HG03066 (cell line): ENCODE measurements at regions not wholly inside any gene's neighbourhood (a gene's known extent, or its start where the extent isn't known, plus 50 kb on each side); places are given as distances from the start of the nearest gene placed in this dataset.

ENCODE experiments used
- ATAC-seq: cut with Tn5 transposase; IDR thresholded peaks from one replicate; pipeline ENCODE4 v1.9.1; 2021; ENCODE audit warnings: low read depth; ENCODE audit not compliant: unreplicated experiment

DNA sequence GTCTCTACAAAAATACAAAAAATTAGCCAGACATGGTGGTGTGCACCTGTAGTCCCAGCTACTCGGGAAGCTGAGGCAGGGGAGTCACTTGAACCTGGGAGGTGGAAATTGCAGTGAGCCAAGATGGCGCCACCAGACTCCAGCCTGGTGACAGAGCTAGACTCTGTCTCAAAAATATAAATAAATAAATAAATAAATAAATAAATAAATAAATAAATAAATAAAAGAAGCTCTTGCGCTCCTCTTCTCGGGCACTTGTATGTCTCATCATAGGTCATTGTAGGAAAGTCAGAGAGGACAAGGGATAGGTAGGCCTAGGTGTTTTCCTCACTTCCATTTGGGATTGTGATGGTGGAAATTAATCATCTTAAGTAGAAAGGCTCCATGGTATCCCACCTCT lies 252.8 kb downstream of the PIK3R1 start:
- ATAC-seq, result no peak

DNA sequence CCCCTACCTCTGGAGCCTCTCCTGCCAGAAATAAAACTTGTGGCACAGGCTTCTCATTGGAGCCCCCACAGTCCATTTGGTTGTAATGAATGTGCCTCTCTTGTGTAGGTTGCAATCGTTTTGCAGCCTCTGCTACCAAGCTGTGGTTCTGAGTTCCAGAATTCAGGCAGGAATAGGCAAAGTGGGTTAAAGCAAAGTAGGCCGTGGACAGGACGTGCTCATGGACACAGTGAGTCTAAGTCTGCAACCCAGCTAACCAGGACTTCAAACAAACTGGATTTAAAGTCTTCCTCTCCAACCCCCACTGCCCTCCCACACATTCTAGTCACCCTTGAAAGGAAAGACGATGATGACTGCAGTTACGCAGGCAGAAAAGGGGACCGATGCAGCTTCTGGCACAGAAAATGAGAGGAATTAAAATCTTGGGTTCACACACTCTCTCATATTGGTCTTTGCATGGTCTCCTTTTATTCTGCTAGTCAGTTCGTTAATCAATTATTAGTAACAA lies 260.0 kb downstream of the PIK3R1 start:
- no peak for ATAC-seq

DNA sequence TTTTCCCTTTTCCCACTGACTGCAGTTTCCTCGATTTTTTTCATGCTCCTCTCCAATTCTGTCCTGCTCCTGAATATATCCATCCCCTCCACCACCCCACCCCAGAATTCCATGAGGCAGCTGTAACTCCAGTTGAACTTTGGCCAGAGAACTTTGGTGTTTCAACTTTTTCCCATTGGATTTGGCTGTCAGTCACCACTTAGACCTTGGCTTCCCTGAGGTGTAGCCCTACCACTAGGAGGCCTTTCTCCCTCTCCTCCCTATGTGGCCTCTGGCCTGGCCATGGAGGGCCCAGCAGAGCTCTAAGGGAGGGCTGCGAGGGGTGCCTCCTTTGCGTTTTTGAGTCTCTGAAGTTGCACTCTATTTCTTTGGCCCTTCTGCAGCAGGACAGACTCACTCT lies 261.3 kb downstream of the PIK3R1 start:
- no peak for ATAC-seq

DNA sequence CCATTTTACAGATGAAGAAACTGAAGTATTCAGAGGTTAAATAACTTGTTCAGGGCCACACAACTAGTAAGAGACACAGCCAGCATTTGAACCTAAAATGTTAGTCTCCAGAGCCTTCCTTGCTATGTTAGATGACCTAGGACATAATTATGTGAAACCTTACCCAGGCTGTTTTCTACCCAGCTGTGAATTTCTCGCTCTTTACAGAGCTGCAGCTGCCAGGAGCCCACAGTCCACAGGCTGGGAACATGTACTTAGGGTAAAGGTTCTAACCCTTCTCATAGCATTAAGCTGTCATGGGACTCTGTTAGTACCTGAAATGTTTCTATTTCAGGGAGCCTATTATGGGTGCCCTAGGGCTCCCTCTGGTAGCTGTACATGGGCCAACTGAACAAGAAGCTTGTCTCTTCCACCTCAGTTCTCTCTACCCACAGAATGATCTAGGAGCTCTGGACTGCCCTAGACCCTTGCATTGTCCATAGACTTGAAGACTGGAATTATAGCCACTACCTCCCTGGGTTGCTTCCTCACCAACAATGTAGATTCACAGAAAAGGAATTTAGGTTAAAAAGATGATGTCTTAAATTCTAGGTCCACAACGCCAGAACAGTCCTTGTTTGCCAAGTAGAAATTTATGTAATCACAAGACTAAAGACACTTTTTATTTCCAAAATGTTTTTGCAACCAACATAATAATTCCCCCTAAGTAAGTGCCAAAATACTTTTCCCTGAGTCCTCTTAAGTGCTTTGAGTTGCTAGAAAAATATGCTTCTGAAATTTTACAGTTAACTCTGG lies 262.9 kb downstream of the PIK3R1 start:
- ATAC-seq, result no peak

DNA sequence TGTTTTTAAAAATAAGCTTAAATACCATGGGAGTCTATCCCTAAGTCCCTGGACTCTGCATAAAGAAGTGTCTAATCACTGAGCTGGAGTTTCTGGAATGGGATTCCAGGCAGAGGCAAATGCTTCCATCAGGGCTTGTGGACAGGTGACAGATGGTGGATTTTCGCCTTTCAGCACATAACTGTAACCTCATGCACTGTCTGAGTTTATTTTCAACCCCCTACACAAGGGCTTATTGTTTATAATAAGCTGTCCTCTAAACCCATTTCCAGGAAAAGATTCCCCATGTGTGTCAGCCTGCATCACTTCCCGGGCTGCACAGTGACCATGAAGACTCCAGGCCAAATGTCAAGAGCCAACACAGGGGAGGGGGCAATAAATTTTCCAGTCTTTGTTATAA lies 264.0 kb downstream of the PIK3R1 start:
- no peak for ATAC-seq

DNA sequence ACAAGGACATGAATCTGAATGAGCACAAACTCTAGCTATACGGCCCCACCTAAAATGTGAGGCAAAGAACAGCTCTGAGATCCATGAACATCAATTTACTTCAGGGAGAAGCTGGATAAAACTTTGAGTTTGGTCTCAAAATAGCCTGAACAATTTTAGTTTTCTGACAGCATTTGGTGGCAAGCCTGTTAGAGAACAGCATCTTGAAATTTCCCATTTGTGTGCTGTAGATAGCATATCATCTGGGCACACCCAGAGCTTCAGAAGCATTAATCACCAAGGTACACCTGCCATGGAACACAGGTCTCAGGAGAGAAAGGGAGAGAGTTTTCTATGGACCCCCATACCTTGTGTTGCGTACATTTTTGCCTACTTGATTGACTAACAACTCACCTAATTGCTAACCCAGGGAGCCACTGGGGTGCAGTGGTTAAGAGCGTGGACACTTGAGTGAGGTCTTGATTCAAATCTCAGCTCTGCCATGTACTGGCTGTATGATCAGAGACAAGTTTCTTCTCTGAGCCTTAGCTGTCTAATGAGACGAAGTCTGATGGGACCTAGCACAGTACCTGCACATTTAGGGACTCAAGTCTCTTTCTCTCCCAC lies 264.9 kb downstream of the PIK3R1 start:
- no peak for ATAC-seq

DNA sequence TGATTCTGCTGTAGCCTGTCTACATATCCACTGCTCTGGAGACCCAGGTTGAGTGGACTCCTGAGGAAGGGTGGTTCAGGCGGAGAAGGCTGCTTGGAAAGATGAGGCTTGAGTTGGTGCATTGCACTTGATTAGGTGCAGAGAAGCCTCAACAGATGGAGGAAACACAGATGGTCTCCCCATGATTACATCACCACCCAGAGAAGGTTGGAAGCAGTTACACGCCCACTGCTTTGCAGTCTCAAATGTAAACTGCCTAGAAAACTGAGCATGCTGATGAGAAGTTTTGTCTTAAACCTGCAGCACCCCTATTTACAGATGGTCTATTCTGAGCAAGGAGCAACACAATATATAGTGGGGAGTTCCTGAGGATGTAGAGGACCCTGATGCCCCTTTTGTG lies 266.6 kb downstream of the PIK3R1 start:
- no peak for ATAC-seq

DNA sequence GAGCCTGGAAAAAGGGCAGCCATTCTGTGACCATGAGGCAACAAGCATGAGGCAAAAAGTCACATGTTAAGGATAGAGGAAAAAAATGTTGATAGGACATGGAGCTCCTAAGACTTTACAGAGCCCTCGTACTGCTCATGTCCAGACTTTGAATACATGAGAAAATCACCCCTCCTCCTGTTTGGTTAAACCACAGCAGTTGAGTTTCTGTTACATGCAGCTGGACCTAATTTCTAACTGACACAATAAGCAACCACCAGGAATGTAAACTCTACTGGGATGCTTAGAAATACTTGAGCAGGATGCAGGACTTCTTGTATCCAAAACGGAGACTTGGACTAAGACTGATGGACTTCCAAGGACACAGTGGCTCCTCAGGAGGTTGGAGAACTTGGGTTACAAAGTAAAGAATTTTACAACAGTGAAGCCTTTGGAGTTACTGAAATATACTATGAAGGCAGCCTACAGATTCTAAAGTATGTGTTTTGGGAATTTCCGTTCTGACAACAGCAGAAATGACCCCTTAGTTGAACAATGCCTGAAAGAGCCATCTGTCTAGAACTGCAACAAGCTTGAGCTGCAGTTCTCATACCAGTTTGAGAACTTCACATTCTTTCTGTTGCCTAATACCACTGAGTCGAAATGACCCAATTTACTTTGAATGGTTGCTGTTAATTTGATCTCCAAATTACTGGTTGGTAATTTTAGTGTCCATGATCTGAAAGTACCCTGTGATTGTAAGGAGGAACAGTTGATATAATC lies 268.9 kb downstream of the PIK3R1 start:
- no peak for ATAC-seq

DNA sequence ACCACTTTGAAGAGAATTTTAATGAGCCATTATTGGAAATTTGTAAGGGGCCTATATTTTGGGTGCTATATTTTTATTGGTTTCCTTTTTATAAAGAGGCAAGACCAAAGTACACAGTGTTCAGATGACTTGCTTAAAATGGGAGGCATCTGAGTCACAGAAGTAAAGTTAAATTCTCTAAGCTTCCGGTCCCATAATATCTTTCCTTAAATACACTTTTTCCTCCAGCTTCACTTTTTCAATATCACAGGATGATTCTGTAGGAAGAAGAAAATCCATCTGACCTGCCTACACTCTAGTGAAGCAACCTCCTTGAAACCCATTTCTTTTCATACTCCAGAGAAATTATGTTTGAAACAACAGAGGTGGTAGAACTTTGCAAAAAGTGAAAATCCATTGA lies 274.0 kb downstream of the PIK3R1 start:
- ATAC-seq, result no peak

DNA sequence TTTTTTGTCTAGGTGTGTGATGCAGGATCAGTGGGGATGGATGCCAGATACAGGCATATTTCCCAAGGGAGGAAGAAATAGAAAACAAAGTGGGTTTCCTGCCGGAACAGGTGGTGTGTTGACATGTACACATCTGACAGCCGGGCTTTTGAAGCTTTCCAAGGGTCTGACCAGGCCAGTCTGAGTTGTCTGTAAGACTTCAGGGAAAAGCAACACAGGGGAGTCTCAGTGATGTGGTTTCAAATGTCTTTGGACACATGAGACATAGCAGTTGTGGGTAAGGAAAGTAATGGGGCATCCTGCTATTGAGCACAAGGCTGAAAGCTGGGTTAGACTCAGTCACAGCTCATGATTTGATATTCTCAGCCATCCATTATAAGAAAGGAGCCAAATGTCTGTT lies 274.9 kb downstream of the PIK3R1 start:
- no peak for ATAC-seq

DNA sequence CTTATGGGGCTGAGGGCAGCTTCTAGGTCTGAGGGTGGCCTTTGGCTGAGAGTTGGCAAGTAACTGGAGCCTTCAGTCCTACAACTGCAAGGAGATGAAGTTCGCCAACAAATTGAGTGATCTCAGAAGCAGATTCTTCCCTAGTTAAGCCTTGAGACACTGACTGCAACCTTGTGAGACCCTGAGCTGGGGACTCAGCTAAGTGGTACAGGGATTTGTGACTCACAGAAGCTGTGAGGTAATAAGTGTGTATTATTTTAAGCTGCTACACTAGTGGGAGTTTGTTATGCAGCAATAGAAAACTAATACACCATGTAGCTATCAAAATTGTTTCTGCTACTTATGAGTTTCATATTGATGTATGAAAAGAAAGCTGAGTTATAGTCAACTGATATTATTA lies 279.2 kb downstream of the PIK3R1 start:
- ATAC-seq, result no peak

DNA sequence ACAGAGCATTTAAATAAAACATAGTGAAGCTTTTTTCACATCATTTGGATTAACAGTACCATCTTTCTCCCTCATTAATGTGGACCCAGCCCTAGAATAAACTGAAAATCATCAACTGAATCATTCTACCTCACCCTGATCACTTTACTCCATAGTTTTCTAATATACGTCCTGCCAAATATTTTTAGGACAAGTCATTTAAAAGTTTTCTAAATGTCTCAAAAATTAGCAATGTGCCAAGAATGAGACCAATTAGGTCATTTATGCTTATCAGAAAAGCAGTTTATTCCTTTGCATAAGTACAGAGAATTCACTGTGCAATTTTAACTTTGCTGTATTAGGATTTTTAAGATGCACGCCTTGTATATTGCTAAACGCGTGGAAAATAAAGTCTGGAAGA lies 284.4 kb downstream of the PIK3R1 start:
- ATAC-seq, result no peak

DNA sequence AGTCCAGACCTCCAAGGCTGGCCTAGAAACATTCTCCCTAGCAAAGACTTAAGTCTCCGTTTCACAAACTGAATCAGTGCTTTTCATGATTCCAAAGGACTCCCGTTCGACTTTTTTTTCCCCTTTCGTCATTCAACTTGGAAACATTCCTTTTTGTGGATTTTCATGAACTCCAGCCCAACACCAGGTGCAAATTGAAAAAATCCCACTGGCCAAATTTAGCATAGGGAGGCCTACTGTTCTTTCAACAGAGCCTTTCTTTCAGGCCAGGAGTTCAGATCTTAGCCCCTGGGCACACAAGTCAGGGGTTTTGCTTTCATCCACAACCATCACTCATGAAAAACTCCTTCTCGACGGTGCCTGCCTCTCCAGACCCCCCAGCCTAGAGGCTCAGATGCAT lies 285.3 kb downstream of the PIK3R1 start:
- no peak for ATAC-seq

DNA sequence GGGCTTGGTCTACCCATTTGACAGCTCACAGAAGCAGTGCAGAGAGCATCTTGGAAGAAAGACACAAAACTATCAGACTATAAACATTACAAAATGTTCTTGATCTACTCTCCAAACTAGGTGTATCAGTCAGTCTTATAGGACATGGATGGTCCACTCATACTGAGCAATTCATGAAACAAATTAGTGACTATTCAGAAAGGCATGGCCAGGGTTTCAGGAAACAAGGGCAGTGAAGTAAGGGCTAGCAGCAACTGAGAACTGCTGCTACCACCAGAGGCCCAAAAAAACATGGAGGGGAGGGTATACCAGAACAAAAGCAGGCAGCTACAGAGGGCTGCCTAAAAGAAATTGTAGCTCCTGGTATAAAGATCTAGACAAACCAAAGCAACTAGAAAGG lies 287.0 kb downstream of the PIK3R1 start:
- no peak for ATAC-seq

DNA sequence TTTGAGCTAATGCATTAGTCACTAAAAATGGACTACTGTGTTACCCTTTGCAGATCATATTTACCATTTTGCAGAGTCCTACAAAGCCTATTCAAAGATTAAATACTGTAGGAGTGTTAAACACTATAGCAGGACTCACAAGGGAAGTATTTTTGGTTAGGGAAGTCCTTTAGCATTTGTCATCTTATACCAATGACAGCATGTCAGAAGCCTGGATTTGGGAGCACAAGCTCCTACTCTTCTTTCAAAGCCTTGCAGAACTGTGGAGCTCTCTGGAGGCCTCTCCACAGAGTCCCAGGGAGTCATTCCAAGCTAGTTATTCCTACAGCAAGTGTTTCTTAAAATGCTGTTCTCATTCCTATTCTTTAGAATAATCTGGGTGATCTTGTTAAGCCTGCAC lies 288.8 kb downstream of the PIK3R1 start:
- ATAC-seq, result no peak

DNA sequence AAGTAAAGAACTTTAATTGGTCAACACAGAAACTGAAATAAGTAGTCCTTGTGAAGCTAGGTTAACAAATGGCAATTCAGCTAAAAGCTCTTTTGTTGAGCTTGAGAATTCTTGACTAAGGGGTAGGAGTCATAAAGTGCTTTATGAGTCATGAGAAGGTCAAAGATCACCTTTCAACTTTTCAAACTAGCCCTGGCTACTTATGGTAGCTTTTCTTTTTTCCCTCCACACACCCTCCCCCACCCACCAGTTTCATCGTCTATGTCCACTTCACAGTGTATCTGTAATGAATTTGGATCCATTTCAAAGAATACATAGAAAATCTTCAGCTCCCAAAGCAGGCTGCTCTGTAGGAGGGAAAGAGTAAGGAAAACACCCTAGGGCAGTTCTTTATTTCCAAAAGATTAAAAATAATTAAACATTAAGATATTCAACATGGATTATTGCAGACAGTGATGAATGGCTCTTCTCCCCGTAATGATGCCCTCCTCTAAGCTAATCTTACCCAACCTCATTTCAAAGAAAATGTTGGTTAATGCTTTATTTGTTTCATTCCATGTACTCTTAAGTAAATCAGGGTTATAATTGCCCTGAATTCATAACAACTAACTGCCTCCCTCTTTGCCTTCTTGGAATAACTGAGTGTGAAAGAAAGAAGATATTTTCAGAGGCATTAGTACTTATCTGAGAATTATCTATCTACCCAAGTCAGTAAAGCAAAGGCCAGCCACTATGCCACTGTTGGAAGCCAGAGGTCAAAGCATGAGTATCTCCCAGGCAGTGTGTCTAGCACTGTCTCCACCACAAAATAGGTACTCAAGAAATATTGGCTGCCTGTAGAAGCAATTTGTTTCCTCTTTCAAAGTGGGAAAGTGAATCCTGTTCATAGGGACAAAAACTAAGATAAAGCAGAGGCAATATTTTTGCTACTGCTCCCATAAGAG lies 290.6 kb downstream of the PIK3R1 start:
- no peak for ATAC-seq

DNA sequence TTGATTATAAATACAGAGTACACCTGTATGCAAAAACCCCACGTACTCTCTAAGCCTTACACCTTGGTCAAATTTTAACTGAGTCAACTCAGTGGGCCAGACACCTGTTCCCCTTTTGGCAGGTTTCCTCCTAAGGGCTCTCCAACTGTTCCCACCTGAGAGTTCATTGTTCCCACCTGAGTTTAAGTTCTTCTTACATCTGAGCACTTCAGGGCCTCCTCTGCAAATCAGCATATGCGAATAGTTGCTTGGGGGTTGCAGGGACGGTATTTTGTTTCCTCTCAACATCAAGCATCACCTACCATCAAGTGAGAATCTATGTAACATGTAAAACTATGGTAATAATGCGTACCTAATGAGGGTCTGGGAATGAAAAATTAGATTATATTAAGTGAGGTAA lies 300.0 kb downstream of the PIK3R1 start:
- ATAC-seq, result no peak

DNA sequence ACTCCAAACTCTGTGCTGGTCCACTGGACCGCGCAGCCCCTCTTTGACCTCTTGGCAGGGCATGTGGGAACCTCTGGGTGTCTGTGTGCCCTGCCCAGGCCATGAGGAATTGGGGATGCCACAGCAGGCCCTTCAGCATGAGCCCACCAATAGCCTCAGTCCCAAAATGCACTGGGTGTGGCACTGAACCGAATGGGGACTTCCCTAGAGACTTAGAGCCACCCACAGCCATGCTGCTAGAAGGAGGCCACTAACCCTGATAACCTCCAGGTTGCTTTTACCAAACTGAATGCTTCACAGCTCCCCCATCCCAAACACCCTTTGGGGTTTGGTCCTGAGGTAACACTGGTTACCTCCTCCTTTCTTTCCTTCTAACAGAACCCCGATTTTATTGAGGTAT lies 302.7 kb downstream of the PIK3R1 start:
- no peak for ATAC-seq

DNA sequence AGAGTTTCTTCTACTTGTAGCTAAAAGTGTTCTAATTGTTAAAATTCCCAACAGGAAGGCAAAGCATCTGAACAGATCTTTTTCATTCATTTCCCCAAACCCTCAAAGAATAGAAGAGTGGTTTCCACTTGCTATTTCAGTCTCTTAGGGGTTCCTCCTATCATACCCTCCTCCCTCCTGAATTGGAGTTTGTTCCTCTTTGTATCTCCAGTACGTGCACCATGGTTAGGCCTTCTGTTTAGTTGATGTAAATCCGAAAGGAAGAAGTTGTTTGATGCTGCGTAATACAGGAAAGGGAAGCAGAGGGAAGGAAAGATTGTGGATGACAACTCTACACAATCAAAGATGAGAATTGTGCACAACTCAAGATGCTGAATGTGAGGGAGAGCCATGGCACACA lies 303.6 kb downstream of the PIK3R1 start:
- no peak for ATAC-seq

DNA sequence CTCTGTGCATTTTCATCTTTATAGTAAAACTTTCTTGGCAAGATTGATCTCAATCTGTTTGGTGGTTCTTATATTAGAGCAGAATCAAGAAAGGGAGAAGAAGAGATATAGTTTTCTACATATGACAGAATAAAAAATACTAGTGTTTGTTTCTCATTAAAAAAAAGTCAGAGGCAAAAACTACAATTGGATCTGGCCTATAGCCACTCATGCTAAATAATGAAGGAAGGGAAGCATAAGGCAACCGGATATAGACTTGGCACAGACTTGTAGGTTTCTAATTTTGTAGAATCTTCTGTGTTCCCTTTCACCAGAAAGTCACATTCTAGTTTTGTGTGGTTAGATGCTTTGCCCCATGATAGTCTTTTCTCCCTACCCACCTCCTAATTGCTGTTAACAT lies 306.2 kb downstream of the PIK3R1 start:
- no peak for ATAC-seq

DNA sequence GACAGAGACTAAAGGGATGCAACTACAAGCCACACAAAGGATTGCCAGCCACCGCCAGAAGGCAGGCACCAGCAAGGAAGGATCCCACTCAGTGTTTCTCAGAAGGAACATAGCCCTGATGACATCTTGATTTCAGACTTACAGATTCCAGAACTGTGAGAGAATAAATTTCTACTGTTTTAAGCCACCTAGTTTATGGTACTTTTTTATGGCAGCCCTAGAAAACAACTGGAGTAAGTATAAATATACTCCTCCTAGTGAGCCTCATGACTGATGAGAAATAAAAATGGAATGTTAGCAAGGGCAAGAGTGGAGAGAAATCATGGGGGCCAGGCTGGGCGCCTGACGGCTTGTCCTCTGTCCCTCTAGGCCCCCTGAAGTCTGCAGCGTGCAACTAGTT lies 307.3 kb downstream of the PIK3R1 start:
- ATAC-seq, result no peak
